Neural cell (in vitro differentiated cells): ENCODE measurements at regions not wholly inside any gene's neighbourhood (a gene's known extent, or its start where the extent isn't known, plus 50 kb on each side); places are given as distances from the start of the nearest gene placed in this dataset.

ENCODE experiments used
- H2AFZ ChIP-seq: fragments of 200-600, 300-800 bp; sonication (generic), shearing (Covaris generic); 2 replicates; pipeline ENCODE4 v1.6.0; 2014; ENCODE audit warnings: low read depth, mild to moderate bottlenecking, antibody characterized with exemption, low read length, moderate library complexity
- H3F3A ChIP-seq: fragments of 200-600 bp; shearing (Covaris generic); 2 replicates; pipeline ENCODE4 v1.6.1; 2016; ENCODE audit warnings: mild to moderate bottlenecking, moderate library complexity, mixed read lengths, antibody characterized with exemption, low read length; ENCODE audit not compliant: insufficient read depth, poor library complexity, severe bottlenecking
- H3K27ac ChIP-seq: fragments of 200-600, 300-800 bp; sonication (generic), shearing (Covaris generic); 2 replicates; pipeline ENCODE4 v1.5.1; 2014; ENCODE audit warnings: mild to moderate bottlenecking, low read length, moderate library complexity
- H3K27me3 ChIP-seq: fragments of 300-800, 200-600 bp; sonication (generic), shearing (Covaris generic); 2 replicates; pipeline ENCODE4 v1.6.0; 2014; ENCODE audit warnings: mild to moderate bottlenecking, low read depth, low read length, moderate library complexity; ENCODE audit not compliant: insufficient read depth
- H3K36me3 ChIP-seq: fragments of 300-800, 200-600 bp; sonication (generic), shearing (Covaris generic); 2 replicates; pipeline ENCODE4 v1.5.1; 2014; ENCODE audit warnings: mild to moderate bottlenecking, antibody characterized with exemption, low read length, moderate library complexity; ENCODE audit not compliant: insufficient read depth
- H3K4me2 ChIP-seq: fragments of 300-800, 200-600 bp; sonication (generic), shearing (Covaris generic); 2 replicates; pipeline ENCODE4 v1.6.0; 2014; ENCODE audit warnings: mild to moderate bottlenecking, low read length
- H3K4me3 ChIP-seq: fragments of 300-800, 200-600 bp; sonication (generic), shearing (Covaris generic); 2 replicates; pipeline ENCODE4 v1.5.1; 2014; ENCODE audit warnings: mild to moderate bottlenecking, low read length, moderate library complexity
- H3K79me2 ChIP-seq: fragments of 200-600 bp; shearing (Covaris generic); replicated peaks from 2 replicates; pipeline ENCODE4 v1.6.0; 2014; ENCODE audit warnings: mild to moderate bottlenecking, low read length, moderate library complexity; ENCODE audit not compliant: insufficient read depth
- H3K9ac ChIP-seq: fragments of 300-800, 200-600 bp; sonication (generic), shearing (Covaris generic); 2 replicates; pipeline ENCODE4 v1.6.1; 2016; ENCODE audit warnings: mild to moderate bottlenecking, low read length, mixed read lengths
- H3K9me2 ChIP-seq: fragments of 200-600 bp; shearing (Covaris generic); 2 replicates; pipeline ENCODE4 v1.6.1; 2016; ENCODE audit warnings: mild to moderate bottlenecking, low read length, mixed read lengths; ENCODE audit not compliant: insufficient read depth
- H3K9me3 ChIP-seq: fragments of 200-600, 300-800 bp; sonication (generic), shearing (Covaris generic); 2 replicates; pipeline ENCODE4 v1.6.1; 2016; ENCODE audit warnings: mild to moderate bottlenecking, mixed run types, low read length, moderate library complexity, mixed read lengths
- H4K20me1 ChIP-seq: fragments of 200-600 bp; shearing (Covaris generic); 2 replicates; pipeline ENCODE4 v1.6.1; 2016; ENCODE audit warnings: mild to moderate bottlenecking, mixed run types; ENCODE audit not compliant: insufficient read depth
- EP300 ChIP-seq: fragments of 450-650 bp; conservative IDR thresholded peaks from 2 replicates; pipeline ENCODE4 v1.6.1; 2014; ENCODE audit warnings: antibody characterized with exemption, mild to moderate bottlenecking, moderate library complexity; ENCODE audit not compliant: poor library complexity, severe bottlenecking
- EZH2 ChIP-seq: fragments of 200-600, 300-800 bp; shearing (Covaris generic), sonication (generic); IDR thresholded peaks from 2 replicates; pipeline ENCODE4 v1.6.1; 2014; ENCODE audit warnings: antibody characterized with exemption, low read length, borderline replicate concordance, mild to moderate bottlenecking; ENCODE audit not compliant: insufficient read depth, poor library complexity, severe bottlenecking
- MXI1 ChIP-seq: fragments of 450-650 bp; conservative IDR thresholded peaks from 2 replicates; pipeline ENCODE4 v1.6.1; 2014; ENCODE audit warnings: antibody characterized with exemption, mild to moderate bottlenecking; ENCODE audit not compliant: poor library complexity, severe bottlenecking
- POLR2AphosphoS5 ChIP-seq: IDR thresholded peaks from 2 replicates; pipeline ENCODE4 v1.6.1; 2012
- RAD21 ChIP-seq: fragments of 450-650 bp; conservative IDR thresholded peaks from 2 replicates; pipeline ENCODE4 v1.6.1; 2014; ENCODE audit warnings: antibody characterized with exemption, mild to moderate bottlenecking, moderate library complexity
- SMC3 ChIP-seq: fragments of 450-650 bp; conservative IDR thresholded peaks from 2 replicates; pipeline ENCODE4 v1.6.1; 2014; ENCODE audit warnings: antibody characterized with exemption, mild to moderate bottlenecking, moderate library complexity; ENCODE audit not compliant: poor library complexity
- TAF1 ChIP-seq: IDR thresholded peaks from 2 replicates; pipeline ENCODE4 v1.6.1; 2012; ENCODE audit warnings: low read depth
- TF ChIP-seq, protein P1 (sequence below): IDR thresholded peaks from 2 replicates; pipeline ENCODE4 v1.6.1; 2012; ENCODE audit warnings: borderline replicate concordance
- TF ChIP-seq, protein P2 (sequence below): fragments of 450-650 bp; IDR thresholded peaks from 2 replicates; pipeline ENCODE4 v1.5.1; 2014; ENCODE audit warnings: antibody characterized with exemption, mild to moderate bottlenecking, moderate library complexity; ENCODE audit not compliant: poor library complexity, severe bottlenecking

DNA sequence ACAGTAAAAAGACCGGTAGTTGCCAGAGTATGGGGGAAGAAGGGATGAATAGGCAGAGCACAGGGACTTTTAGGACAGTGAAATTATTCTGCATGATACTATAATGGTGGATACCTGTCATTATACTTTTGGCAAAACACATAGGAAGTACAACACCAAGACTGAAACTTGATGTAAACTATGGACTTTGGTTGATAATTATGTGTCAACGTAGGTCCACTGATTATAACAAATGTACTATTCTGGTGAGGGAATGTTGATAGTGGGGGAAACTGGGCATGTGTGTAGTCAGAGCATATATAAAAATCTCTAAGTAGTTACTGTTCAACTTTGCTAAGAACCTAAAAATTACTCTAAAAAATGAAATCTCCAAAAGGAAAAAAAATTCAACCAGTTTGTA is 629.7 kb downstream of the CCDC85A start:
- TF ChIP-seq, protein P1, sequence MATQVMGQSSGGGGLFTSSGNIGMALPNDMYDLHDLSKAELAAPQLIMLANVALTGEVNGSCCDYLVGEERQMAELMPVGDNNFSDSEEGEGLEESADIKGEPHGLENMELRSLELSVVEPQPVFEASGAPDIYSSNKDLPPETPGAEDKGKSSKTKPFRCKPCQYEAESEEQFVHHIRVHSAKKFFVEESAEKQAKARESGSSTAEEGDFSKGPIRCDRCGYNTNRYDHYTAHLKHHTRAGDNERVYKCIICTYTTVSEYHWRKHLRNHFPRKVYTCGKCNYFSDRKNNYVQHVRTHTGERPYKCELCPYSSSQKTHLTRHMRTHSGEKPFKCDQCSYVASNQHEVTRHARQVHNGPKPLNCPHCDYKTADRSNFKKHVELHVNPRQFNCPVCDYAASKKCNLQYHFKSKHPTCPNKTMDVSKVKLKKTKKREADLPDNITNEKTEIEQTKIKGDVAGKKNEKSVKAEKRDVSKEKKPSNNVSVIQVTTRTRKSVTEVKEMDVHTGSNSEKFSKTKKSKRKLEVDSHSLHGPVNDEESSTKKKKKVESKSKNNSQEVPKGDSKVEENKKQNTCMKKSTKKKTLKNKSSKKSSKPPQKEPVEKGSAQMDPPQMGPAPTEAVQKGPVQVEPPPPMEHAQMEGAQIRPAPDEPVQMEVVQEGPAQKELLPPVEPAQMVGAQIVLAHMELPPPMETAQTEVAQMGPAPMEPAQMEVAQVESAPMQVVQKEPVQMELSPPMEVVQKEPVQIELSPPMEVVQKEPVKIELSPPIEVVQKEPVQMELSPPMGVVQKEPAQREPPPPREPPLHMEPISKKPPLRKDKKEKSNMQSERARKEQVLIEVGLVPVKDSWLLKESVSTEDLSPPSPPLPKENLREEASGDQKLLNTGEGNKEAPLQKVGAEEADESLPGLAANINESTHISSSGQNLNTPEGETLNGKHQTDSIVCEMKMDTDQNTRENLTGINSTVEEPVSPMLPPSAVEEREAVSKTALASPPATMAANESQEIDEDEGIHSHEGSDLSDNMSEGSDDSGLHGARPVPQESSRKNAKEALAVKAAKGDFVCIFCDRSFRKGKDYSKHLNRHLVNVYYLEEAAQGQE: no peak
- TF ChIP-seq POLR2AphosphoS5 (no peak), MXI1 (no peak), EP300 (no peak), RAD21 (no peak), SMC3 (no peak), TAF1 (no peak), EZH2 (no peak)
- TF ChIP-seq, protein P2, sequence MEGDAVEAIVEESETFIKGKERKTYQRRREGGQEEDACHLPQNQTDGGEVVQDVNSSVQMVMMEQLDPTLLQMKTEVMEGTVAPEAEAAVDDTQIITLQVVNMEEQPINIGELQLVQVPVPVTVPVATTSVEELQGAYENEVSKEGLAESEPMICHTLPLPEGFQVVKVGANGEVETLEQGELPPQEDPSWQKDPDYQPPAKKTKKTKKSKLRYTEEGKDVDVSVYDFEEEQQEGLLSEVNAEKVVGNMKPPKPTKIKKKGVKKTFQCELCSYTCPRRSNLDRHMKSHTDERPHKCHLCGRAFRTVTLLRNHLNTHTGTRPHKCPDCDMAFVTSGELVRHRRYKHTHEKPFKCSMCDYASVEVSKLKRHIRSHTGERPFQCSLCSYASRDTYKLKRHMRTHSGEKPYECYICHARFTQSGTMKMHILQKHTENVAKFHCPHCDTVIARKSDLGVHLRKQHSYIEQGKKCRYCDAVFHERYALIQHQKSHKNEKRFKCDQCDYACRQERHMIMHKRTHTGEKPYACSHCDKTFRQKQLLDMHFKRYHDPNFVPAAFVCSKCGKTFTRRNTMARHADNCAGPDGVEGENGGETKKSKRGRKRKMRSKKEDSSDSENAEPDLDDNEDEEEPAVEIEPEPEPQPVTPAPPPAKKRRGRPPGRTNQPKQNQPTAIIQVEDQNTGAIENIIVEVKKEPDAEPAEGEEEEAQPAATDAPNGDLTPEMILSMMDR: no peak
- Histone ChIP-seq H3K4me3 (no peak overlapping the region), H3K4me2 (no peak overlapping the region), H3K9ac (no peak overlapping the region), H2AFZ (no peak overlapping the region), H3K9me3 (no peaks in the 10 kb centered on the region), H3F3A (no peaks in the 10 kb centered on the region), H3K9me2 (no peaks in the 10 kb centered on the region), H3K79me2 (no peaks in the 10 kb centered on the region), H4K20me1 (no peaks in the 10 kb centered on the region), H3K27ac (no peak overlapping the region), H3K36me3 (no peaks in the 10 kb centered on the region), H3K27me3 (no peaks in the 10 kb centered on the region)

DNA sequence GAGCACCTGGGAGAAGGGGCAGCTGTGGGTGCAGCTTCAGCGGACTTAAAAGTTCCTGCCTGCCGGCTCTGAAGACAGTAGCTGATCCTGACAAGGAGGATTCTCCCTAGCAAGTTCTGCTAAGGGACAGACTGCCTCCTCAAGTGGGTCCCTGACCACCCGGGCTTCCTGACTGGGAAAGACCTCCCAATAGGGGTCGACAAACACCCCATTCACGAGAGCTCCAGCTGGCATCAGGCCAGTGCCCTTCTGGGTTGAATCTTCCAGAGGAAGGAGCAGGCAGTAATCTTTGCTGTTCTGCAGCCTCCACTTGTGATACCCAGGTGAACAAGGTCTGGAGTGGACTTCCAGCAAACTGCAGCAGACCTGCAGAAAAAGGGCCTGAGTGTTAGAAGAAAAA is 632.9 kb downstream of the CCDC85A start:
- H3K36me3 ChIP-seq: no peaks in the 10 kb centered on the region
- no peak overlapping the region for H3K4me3 ChIP-seq
- H3K79me2 ChIP-seq: no peaks in the 10 kb centered on the region
- H3K9ac ChIP-seq: no peak overlapping the region
- no peak overlapping the region for H3K27ac ChIP-seq
- no peaks in the 10 kb centered on the region for H4K20me1 ChIP-seq
- no peaks in the 10 kb centered on the region for H3K9me3 ChIP-seq
- H2AFZ ChIP-seq: no peak overlapping the region
- no peaks in the 10 kb centered on the region for H3K27me3 ChIP-seq
- H3K9me2 ChIP-seq: no peaks in the 10 kb centered on the region
- no peak overlapping the region for H3K4me2 ChIP-seq
- H3F3A ChIP-seq: no peaks in the 10 kb centered on the region
- TF ChIP-seq, protein P2: no peak
- TF ChIP-seq SMC3 (no peak), MXI1 (no peak), RAD21 (no peak), EP300 (no peak), TAF1 (no peak), EZH2 (no peak), POLR2AphosphoS5 (no peak)
- TF ChIP-seq, protein P1: no peak
